ENCODE measurements at regions not wholly inside any gene's neighbourhood (a gene's known extent, or its start where the extent isn't known, plus 50 kb on each side); places are given as distances from the start of the nearest gene placed in this dataset.
"Not testable (repeated sequence)": the region's sequence is repeated elsewhere in the genome, so short reads cannot be mapped to it uniquely, and the experiment has no call there.

DNA sequence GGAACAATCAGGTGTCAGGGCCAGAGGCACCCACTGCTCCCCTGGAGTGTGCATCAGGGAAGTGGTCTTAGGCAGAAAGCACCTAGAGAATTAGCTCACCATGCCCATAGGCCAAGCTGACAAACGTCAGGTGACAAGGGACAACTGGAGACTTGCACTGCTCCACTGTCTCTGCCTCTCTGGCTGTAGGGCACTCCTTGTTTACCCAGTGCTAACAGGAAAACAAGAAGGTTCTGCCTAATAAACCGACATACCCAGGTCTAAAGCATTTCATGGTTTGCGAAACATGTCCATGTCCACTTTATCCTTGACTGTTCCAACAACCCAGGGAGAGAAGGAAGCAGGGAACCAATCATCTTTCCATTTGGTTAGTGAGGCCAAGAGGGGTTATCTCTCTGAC lies 92.5 kb upstream of the MAMLD1 start:
- Histone ChIP-seq H3K27ac (no peak overlapping the region), H3K27me3 (replicated peaks) (no peaks in the 10 kb centered on the region), H3K36me3 (replicated peaks) (no peaks in the 10 kb centered on the region), H3K4me3 (ENCODE audit: low read depth, low read length) (no peak overlapping the region)
- no peak for DNase-seq
- TF ChIP-seq, protein P1, sequence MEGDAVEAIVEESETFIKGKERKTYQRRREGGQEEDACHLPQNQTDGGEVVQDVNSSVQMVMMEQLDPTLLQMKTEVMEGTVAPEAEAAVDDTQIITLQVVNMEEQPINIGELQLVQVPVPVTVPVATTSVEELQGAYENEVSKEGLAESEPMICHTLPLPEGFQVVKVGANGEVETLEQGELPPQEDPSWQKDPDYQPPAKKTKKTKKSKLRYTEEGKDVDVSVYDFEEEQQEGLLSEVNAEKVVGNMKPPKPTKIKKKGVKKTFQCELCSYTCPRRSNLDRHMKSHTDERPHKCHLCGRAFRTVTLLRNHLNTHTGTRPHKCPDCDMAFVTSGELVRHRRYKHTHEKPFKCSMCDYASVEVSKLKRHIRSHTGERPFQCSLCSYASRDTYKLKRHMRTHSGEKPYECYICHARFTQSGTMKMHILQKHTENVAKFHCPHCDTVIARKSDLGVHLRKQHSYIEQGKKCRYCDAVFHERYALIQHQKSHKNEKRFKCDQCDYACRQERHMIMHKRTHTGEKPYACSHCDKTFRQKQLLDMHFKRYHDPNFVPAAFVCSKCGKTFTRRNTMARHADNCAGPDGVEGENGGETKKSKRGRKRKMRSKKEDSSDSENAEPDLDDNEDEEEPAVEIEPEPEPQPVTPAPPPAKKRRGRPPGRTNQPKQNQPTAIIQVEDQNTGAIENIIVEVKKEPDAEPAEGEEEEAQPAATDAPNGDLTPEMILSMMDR (IDR thresholded peaks at IDR 0.05; ENCODE audit: low read depth, low read length, missing control alignments): no peak
- in situ Hi-C loops (cut with HindIII; ENCODE audit: low pct_ligation_motif_present, low sequenced_read_pairs): no loop called here

DNA sequence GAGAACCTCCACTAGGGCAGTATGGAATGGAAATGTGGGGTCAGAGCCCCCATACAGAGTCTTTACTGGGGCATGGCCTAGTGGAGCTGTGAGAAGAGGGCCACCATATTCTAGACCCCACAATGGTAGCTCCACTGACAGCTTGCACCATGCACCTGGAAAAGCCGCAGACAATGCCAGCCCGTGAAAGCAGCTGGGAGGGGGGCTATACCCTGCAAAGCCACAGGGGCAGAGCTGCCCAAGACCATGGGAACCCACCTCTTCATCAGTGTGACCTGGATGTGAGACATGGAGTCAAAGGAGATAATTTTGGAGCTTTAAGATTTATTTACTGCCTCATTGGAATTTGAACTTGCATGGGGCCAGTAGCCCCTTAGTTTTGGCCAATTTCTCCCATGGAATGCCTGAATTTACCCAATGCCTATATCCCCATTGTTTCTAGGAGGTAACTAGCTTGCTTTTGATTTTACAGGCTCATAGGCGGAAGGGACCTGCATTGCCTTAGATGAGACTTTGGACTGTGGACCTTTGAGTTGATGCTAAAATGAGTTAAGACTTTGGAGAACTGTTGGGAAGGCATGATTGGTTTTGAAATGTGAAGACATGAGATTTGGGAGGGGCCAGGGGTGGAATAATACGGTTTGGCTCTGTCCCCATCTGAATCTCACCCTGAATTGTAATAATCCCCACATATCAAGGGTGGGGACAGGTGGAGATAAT lies 89.4 kb upstream of the MAMLD1 start:
- in situ Hi-C loops (cut with HindIII; ENCODE audit: low pct_ligation_motif_present, low sequenced_read_pairs); DNase-seq; H3K27me3 ChIP-seq (replicated peaks); H3K27ac ChIP-seq; H3K36me3 ChIP-seq (replicated peaks); H3K4me3 ChIP-seq (ENCODE audit: low read depth, low read length): not testable (repeated sequence)

DNA sequence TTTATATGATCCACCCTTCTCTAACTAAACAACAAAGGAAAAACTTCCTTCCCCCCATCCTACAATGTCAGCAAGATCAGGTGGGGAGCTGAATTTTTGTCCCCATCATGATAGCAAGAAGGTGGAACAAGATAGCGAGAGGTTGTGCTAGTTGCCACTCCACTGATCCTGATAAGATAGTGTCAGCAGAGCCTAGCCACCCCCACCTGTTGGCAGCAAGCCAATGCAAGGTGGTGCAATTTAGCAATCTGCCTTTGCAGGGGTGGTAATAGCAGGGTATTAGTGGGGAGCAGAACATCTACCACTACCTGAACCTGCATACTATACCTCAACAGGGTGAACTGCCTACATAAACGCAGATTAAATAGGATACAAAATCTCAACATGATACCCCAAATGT lies 80.2 kb upstream of the MAMLD1 start:
- in situ Hi-C loops (cut with HindIII; ENCODE audit: low pct_ligation_motif_present, low sequenced_read_pairs): no loop called here

DNA sequence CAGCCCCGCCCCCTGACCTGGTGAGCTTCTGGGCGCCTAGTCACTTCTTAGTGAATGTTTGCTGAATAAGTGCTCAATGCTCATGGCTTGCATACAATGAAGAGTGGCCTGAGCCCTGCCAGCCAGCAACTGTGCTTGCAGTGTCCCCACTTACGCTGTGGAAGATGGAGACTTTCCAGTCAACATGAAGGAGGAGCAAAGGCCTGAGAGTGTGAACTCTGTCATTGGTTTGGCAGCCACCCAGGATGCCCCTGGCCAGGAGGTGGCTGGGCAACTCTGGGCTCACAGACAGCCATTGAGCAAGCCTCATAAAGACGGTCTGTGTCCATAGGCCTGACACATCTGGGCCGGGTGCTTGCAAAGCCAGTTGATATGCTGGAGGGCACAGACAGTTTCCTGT lies 72.1 kb upstream of the MAMLD1 start:
- no peak overlapping the region for H3K4me3 ChIP-seq (ENCODE audit: low read depth, low read length)
- H3K27ac ChIP-seq: no peak overlapping the region
- H3K36me3 ChIP-seq (replicated peaks): no peaks in the 10 kb centered on the region
- in situ Hi-C loops (cut with HindIII; ENCODE audit: low pct_ligation_motif_present, low sequenced_read_pairs): no loop called here
- H3K27me3 ChIP-seq (replicated peaks): no peaks in the 10 kb centered on the region
- no peak for DNase-seq
- TF ChIP-seq, protein P1 (IDR thresholded peaks at IDR 0.05; ENCODE audit: low read depth, low read length, missing control alignments): no peak

More for the DNA sequence above, 80.2 kb upstream of the MAMLD1 start:
- TF ChIP-seq, protein P1 (IDR thresholded peaks at IDR 0.05; ENCODE audit: low read depth, low read length, missing control alignments): no peak
- no peaks in the 10 kb centered on the region for H3K27me3 ChIP-seq (replicated peaks)
- DNase-seq: no peak
- H3K27ac ChIP-seq: no peak overlapping the region
- H3K4me3 ChIP-seq (ENCODE audit: low read depth, low read length): no peak overlapping the region
- no peaks in the 10 kb centered on the region for H3K36me3 ChIP-seq (replicated peaks)

DNA sequence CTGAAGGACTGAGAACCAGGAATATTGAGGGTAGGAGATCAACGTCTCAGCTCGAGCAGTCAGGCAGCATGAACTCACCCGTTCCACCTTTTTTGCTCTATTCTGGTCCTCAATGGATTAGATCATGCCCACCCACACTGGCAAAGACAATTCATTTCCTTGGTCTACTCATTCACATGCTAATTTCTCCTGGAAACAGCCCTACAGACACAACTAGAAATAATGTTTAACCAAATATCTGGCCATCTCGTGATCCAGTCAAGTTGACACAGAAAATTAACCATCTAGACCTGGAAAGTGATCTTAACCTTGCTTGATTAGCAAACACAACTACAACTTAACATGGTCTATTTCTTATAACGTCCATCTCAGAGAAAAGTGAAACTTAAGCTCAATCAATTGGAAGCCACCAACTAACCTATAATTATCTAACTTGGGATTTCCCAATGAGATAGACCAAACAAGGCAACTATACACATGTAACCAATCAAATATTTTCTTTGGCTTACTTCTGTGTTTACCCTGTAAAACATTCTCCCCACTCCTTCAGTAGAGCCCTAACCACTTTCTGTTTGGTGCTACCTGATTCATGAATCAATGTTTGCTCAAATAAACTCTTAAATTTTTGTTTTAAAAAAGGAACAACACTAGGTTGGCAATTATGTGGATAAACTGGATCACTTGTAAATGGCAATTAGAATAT lies 69.7 kb upstream of the MAMLD1 start:
- H3K4me3 ChIP-seq (ENCODE audit: low read depth, low read length): no peak overlapping the region
- no peaks in the 10 kb centered on the region for H3K27me3 ChIP-seq (replicated peaks)
- no peak for DNase-seq
- in situ Hi-C loops (cut with HindIII; ENCODE audit: low pct_ligation_motif_present, low sequenced_read_pairs): no loop called here
- TF ChIP-seq, protein P1 (IDR thresholded peaks at IDR 0.05; ENCODE audit: low read depth, low read length, missing control alignments): no peak
- no peak overlapping the region for H3K27ac ChIP-seq
- no peaks in the 10 kb centered on the region for H3K36me3 ChIP-seq (replicated peaks)

DNA sequence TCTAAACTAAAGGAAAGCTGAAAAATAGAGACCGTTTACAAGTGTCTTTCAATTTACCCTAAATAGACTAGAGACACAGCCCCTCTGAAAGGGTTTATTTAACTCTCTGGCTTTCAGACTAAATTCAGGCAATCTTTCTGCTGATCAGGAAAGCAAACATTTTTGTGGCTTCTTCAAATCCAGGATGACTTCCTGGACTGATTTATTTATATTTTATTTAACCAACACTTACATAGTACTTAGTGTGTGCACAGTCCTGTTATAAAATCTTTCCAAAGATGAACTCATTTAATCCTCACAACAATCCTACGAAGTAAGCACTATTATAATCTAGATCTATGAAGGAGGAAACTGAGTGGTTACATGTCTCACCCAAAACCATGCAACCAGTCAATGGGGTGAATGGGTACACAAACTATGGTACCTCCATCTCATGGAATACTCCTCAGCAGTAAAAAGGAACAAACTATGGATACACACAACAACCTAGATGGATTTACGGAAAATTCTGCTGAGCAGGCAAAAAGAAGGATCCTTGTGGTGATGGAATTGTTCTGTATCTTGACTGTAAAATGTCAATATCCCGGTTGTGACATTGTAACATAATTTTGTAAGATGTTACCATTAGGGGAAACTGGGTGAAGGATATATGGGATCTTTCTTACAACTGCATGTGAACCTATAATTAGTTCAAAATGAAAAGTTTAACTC lies 64.1 kb upstream of the MAMLD1 start:
- no peak for DNase-seq
- in situ Hi-C loops (cut with HindIII; ENCODE audit: low pct_ligation_motif_present, low sequenced_read_pairs): no loop called here
- H3K27ac ChIP-seq: no peak overlapping the region
- no peaks in the 10 kb centered on the region for H3K36me3 ChIP-seq (replicated peaks)
- TF ChIP-seq, protein P1 (IDR thresholded peaks at IDR 0.05; ENCODE audit: low read depth, low read length, missing control alignments): no peak
- H3K4me3 ChIP-seq (ENCODE audit: low read depth, low read length): no peak overlapping the region
- H3K27me3 ChIP-seq (replicated peaks): no peaks in the 10 kb centered on the region

Measured in brain microvascular endothelial cell (primary cell).